A549 (cell line): ENCODE measurements at regions not wholly inside any gene's neighbourhood (a gene's known extent, or its start where the extent isn't known, plus 50 kb on each side); places are given as distances from the start of the nearest gene placed in this dataset.

Experiments used
- ATAC-seq, 2 experiments: fragments of 200-7000 bp in 1 of 2; fragments of >200 bp in 1 of 2; cut with Nextera tagmentation in 1 of 2; cut with Tn5 transposase in 1 of 2; 3 replicates each; pipeline versions ENCODE4 v1.8.0 to v1.9.1; 2018 to 2020; ENCODE audit warnings: mild to moderate bottlenecking in 1 of 2, moderate library complexity in 1 of 2
- CTCF ChIA-PET: fragments of 300-600 bp; sonication (Branson Sonifier 250); formaldehyde crosslinking; extraction: SDS; loops from one replicate; lab custom pipeline; 2021; ENCODE audit warnings: antibody characterized with exemption, inconsistent platforms; lab: Yijun Ruan, JAX
- POLR2A ChIA-PET: fragments of 350-600 bp; formaldehyde crosslinking; extraction: SDS; loops from one replicate; lab custom pipeline; 2021; ENCODE audit warnings: antibody characterized with exemption, inconsistent platforms; lab: Yijun Ruan, JAX
- DNase-seq, 2 experiments: peaks; one replicate each; pipeline versions ENCODE4 v3.0.0 to v3.0.0-alpha.2; 2011 to 2016; ENCODE audit warnings: low read depth in 1 of 2, low spot score in 1 of 2
- FAIRE-seq: peaks from 2 replicates; lab custom pipeline; 2011; peaks lifted over from hg19 to GRCh38; lab: Jason Lieb, UNC
- H3K27ac ChIP-seq, 2 experiments: fragments of >200 bp; sonication (Bioruptor Twin); formaldehyde crosslinking; 3 replicates each; pipeline ENCODE4 v1.5.1; 2016 to 2017
- H3K4me1 ChIP-seq: fragments of >200 bp; sonication (Bioruptor Twin); formaldehyde crosslinking; 3 replicates; pipeline ENCODE4 v1.6.1; 2016
- H3K4me2 ChIP-seq: fragments of >200 bp; sonication (Bioruptor Twin); formaldehyde crosslinking; 3 replicates; pipeline ENCODE4 v1.6.1; 2016
- H3K4me3 ChIP-seq: fragments of >200 bp; sonication (Bioruptor Twin); formaldehyde crosslinking; 3 replicates; pipeline ENCODE4 v1.5.1; 2016
- H3K9me3 ChIP-seq: fragments of >200 bp; sonication (Bioruptor Twin); formaldehyde crosslinking; 3 replicates; pipeline ENCODE4 v1.6.1; 2016
- BHLHE40 ChIP-seq: IDR thresholded peaks from 2 replicates; pipeline ENCODE4 v1.6.1; 2012; ENCODE audit warnings: low read depth, low read length, inconsistent platforms
- CHD4 ChIP-seq: fragments of 200-600 bp; sonication (generic); IDR thresholded peaks from 2 replicates; pipeline ENCODE4 v1.6.1; 2016; ENCODE audit warnings: antibody characterized with exemption, mild to moderate bottlenecking, borderline replicate concordance
- E2F6 ChIP-seq: IDR thresholded peaks from 2 replicates; pipeline ENCODE4 v1.6.1; 2012; ENCODE audit warnings: low read depth, borderline replicate concordance
- EHF ChIP-seq: fragments of 250-450 bp; sonication (Bioruptor Pico); IDR thresholded peaks from 2 replicates; pipeline ENCODE4 v1.5.0; 2020; ENCODE audit warnings: mild to moderate bottlenecking
- ELK1 ChIP-seq: fragments of 150-350 bp; IDR thresholded peaks from 2 replicates; pipeline ENCODE4 v1.6.1; 2014; ENCODE audit warnings: low read depth, mild to moderate bottlenecking, low read length
- FOSB ChIP-seq: fragments of 250-450 bp; sonication (Bioruptor Pico); IDR thresholded peaks from 2 replicates; pipeline ENCODE4 v1.5.0; 2020; ENCODE audit warnings: mild to moderate bottlenecking, moderate library complexity
- GATA3 ChIP-seq: IDR thresholded peaks from 2 replicates; pipeline ENCODE4 v1.6.1; 2012; ENCODE audit warnings: borderline replicate concordance
- MAZ ChIP-seq: fragments of 150-350 bp; IDR thresholded peaks from 2 replicates; pipeline ENCODE4 v1.6.1; 2014; ENCODE audit warnings: antibody characterized with exemption, low read depth, low read length, borderline replicate concordance
- NFE2L2 ChIP-seq: fragments of 150-350 bp; conservative IDR thresholded peaks from 2 replicates; pipeline ENCODE4 v1.6.1; 2014; ENCODE audit warnings: low read length
- NPAS2 ChIP-seq: fragments of 250-450 bp; sonication (Bioruptor Pico); IDR thresholded peaks from 2 replicates; pipeline ENCODE4 v1.8.0; 2022; ENCODE audit warnings: mild to moderate bottlenecking, moderate library complexity, borderline replicate concordance
- NR3C1 ChIP-seq: fragments of >200 bp; sonication (Bioruptor Twin); formaldehyde crosslinking; IDR thresholded peaks from 3 replicates; pipeline ENCODE4 v1.6.1; 2017
- PHF8 ChIP-seq: fragments of 200-600 bp; sonication (generic); IDR thresholded peaks from 2 replicates; pipeline ENCODE4 v1.6.1; 2016; ENCODE audit warnings: low read depth, mild to moderate bottlenecking, antibody characterized with exemption, moderate library complexity, borderline replicate concordance
- POLR2A ChIP-seq: IDR thresholded peaks from 2 replicates; pipeline ENCODE4 v1.6.1; 2012; ENCODE audit warnings: mild to moderate bottlenecking, low read length
- RAD21 ChIP-seq, 2 experiments: fragments of >200 bp in 1 of 2; sonication (Bioruptor Twin) in 1 of 2; formaldehyde crosslinking in 1 of 2; IDR thresholded peaks in 1 of 2; conservative IDR thresholded peaks in 1 of 2; 2 replicates in 1 of 2; 3 replicates in 1 of 2; pipeline ENCODE4 v1.6.1; 2012 to 2018; ENCODE audit warnings: inconsistent platforms in 1 of 2
- RARB ChIP-seq: fragments of 250-450 bp; sonication (Bioruptor Pico); IDR thresholded peaks from 2 replicates; pipeline ENCODE4 v1.8.0; 2021; ENCODE audit warnings: mild to moderate bottlenecking, moderate library complexity
- RNF2 ChIP-seq: fragments of 200-600 bp; sonication (generic); IDR thresholded peaks from 2 replicates; pipeline ENCODE4 v1.6.1; 2016; ENCODE audit warnings: low read depth, mild to moderate bottlenecking, antibody characterized with exemption, moderate library complexity, borderline replicate concordance
- SMC3 ChIP-seq: fragments of >200 bp; sonication (Bioruptor Twin); formaldehyde crosslinking; IDR thresholded peaks from 3 replicates; pipeline ENCODE4 v1.6.1; 2018; ENCODE audit warnings: inconsistent platforms
- TFCP2L1 ChIP-seq: fragments of 250-450 bp; sonication (Bioruptor Pico); IDR thresholded peaks from 2 replicates; pipeline ENCODE4 v1.5.0; 2021; ENCODE audit warnings: mild to moderate bottlenecking
- TP53 ChIP-seq: fragments of 250-450 bp; sonication (Bioruptor Pico); IDR thresholded peaks from 2 replicates; pipeline ENCODE4 v1.5.0; 2021; ENCODE audit warnings: mild to moderate bottlenecking, moderate library complexity
- ZC3H11A ChIP-seq: fragments of 450-650 bp; IDR thresholded peaks from 2 replicates; pipeline ENCODE4 v1.6.1; 2014; ENCODE audit warnings: antibody characterized with exemption, mild to moderate bottlenecking
- WGBS: methylation state at CpG from one replicate; pipeline ENCODE4 v1.1.6; 2017; ENCODE audit errors: missing lambda C conversion rate; 5-methylcytosine and 5-hydroxymethylcytosine counted together
- TF ChIP-seq, protein P1 (sequence below): fragments of >200 bp; sonication (Bioruptor Twin); formaldehyde crosslinking; IDR thresholded peaks from 3 replicates; pipeline ENCODE4 v1.6.1; 2016
- TF ChIP-seq, protein P2 (sequence below): fragments of 250-450 bp; sonication (Bioruptor Pico); IDR thresholded peaks from 2 replicates; pipeline ENCODE4 v1.5.0; 2020; ENCODE audit warnings: low read depth, mild to moderate bottlenecking, moderate library complexity
- TF ChIP-seq, protein P3 (sequence below): IDR thresholded peaks from 2 replicates; pipeline ENCODE4 v1.6.1; 2012

- H3K4me1 ChIP-seq: no peaks in the 10 kb centered on the region
- no peak overlapping the region for H3K27ac ChIP-seq
- ChIA-PET CTCF (no interaction called here), POLR2A (no interaction called here)
- DNase-seq (no peak), FAIRE-seq (no peak), ATAC-seq (no peak)
- no peak overlapping the region for H3K4me2 ChIP-seq
- no peaks in the 10 kb centered on the region for H3K9me3 ChIP-seq
- 0% methylated on average over 1 of the region's 1 CpG for WGBS
- TF ChIP-seq BHLHE40: no peak
- no peak for TF ChIP-seq EHF (CRISPR knock-in tag)
- TF ChIP-seq RNF2: no peak
- TF ChIP-seq, protein P1, sequence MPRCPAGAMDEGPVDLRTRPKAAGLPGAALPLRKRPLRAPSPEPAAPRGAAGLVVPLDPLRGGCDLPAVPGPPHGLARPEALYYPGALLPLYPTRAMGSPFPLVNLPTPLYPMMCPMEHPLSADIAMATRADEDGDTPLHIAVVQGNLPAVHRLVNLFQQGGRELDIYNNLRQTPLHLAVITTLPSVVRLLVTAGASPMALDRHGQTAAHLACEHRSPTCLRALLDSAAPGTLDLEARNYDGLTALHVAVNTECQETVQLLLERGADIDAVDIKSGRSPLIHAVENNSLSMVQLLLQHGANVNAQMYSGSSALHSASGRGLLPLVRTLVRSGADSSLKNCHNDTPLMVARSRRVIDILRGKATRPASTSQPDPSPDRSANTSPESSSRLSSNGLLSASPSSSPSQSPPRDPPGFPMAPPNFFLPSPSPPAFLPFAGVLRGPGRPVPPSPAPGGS: no peak
- no peak for TF ChIP-seq NPAS2 (CRISPR knock-in tag)
- TF ChIP-seq ELK1: no peak
- TF ChIP-seq ZC3H11A: no peak
- TF ChIP-seq NR3C1: no peak
- no peak for TF ChIP-seq TP53 (CRISPR knock-in tag)
- TF ChIP-seq, protein P2, sequence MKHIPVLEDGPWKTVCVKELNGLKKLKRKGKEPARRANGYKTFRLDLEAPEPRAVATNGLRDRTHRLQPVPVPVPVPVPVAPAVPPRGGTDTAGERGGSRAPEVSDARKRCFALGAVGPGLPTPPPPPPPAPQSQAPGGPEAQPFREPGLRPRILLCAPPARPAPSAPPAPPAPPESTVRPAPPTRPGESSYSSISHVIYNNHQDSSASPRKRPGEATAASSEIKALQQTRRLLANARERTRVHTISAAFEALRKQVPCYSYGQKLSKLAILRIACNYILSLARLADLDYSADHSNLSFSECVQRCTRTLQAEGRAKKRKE (CRISPR knock-in tag): no peak
- TF ChIP-seq, protein P3, sequence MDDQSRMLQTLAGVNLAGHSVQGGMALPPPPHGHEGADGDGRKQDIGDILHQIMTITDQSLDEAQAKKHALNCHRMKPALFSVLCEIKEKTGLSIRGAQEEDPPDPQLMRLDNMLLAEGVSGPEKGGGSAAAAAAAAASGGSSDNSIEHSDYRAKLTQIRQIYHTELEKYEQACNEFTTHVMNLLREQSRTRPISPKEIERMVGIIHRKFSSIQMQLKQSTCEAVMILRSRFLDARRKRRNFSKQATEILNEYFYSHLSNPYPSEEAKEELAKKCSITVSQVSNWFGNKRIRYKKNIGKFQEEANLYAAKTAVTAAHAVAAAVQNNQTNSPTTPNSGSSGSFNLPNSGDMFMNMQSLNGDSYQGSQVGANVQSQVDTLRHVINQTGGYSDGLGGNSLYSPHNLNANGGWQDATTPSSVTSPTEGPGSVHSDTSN: no peak
- TF ChIP-seq TFCP2L1 (CRISPR knock-in tag): no peak
- TF ChIP-seq FOSB: no peak
- TF ChIP-seq RAD21 (conservative IDR thresholded peaks at IDR 0.05 in 1 of 2, IDR thresholded peaks at IDR 0.05 in 1 of 2): no peak
- no peak for TF ChIP-seq GATA3
- no peak for TF ChIP-seq CHD4
- no peak for TF ChIP-seq POLR2A
- TF ChIP-seq E2F6: no peak
- TF ChIP-seq PHF8: no peak
- H3K4me3 ChIP-seq: no peak overlapping the region
These were observed 107.9 kb downstream of the ALG10B start for GRCh38 chr12:38424436-38424835.

DNA sequence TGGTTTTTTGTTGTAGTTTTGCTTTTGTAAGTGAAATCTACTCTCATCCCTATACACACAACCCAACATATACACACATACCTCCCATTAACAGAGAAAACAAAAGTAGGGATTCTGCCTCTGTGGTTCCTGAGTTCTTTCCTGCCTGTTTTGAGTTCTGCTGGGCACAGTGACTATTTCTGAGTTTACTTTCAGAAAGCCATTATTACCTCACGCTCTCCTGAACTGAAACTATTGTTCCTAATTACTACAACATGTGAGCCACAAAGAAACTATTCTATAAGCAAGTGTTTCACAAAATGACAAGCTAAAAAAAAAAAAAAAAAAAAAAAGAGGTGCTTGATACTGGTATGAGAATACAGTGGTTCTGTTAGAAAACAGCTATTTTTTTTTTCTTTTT, 110.9 kb downstream of the ALG10B start:
- FAIRE-seq (no peak), ATAC-seq (no peak), DNase-seq (no peak)
- no peaks in the 10 kb centered on the region for H3K9me3 ChIP-seq
- H3K4me1 ChIP-seq: no peaks in the 10 kb centered on the region
- CTCF ChIA-PET: no interaction called here
- H3K27ac ChIP-seq: no peak overlapping the region
- WGBS: 3% methylated on average over 1 of the region's 1 CpG
- TF ChIP-seq NFE2L2: no peak
- no peak for TF ChIP-seq SMC3
- TF ChIP-seq MAZ: no peak
- TF ChIP-seq RARB (CRISPR knock-in tag): no peak
- no peak for TF ChIP-seq POLR2A
- H3K4me3 ChIP-seq: no peak overlapping the region
- POLR2A ChIA-PET: no interaction called here
- no peak overlapping the region for H3K4me2 ChIP-seq
